Pancreas (tissue), 10 donors: ENCODE measurements at regions not wholly inside any gene's neighbourhood (a gene's known extent, or its start where the extent isn't known, plus 50 kb on each side); places are given as distances from the start of the nearest gene placed in this dataset.
A peak's percentile ranks its signal among the peaks of the same experiment; 100 is the strongest.
"Not testable (repeated sequence)": the region's sequence is repeated elsewhere in the genome, so short reads cannot be mapped to it uniquely, and the experiment has no call there.

ENCODE experiments used
- ATAC-seq, 4 donors: fragments of 200-7000 bp; cut with Tn5 transposase; one replicate each; pipeline versions ENCODE4 v1.8.0 to v1.9.1; 2020; ENCODE audit warnings: mild to moderate bottlenecking in 4 of 4, moderate library complexity in 4 of 4
- DNase-seq, 6 donors: peaks; one replicate each; pipeline ENCODE4 v3.0.0-alpha.2; 2020
- FAIRE-seq: peaks from 2 replicates; lab custom pipeline; 2012; peaks lifted over from hg19 to GRCh38; lab: Jason Lieb, UNC
- H3K27ac ChIP-seq, 4 donors: fragments of 200-600 bp; sonication (generic); 1 replicate in 3 of 4; 2 replicates in 1 of 4; pipeline versions ENCODE4 v1.5.0 to v1.8.0; 2020
- H3K27me3 ChIP-seq, 4 donors: fragments of 200-600 bp; one replicate each; pipeline ENCODE4 v1.8.0; 2021
- H3K36me3 ChIP-seq, 3 donors: fragments of 200-600 bp; sonication (generic) in 1 of 3; one replicate each; pipeline versions ENCODE4 v1.5.0 to v1.8.0; 2020 to 2021
- H3K4me1 ChIP-seq, 3 donors: fragments of 200-600 bp; one replicate each; pipeline ENCODE4 v1.8.0; 2021
- H3K4me3 ChIP-seq, 4 donors: fragments of 200-600 bp; sonication (generic) in 2 of 4; one replicate each; pipeline versions ENCODE4 v1.5.0 to v1.8.0; 2020 to 2021
- H3K9me3 ChIP-seq, 4 donors: fragments of 200-600 bp; one replicate each; pipeline ENCODE4 v1.8.0; 2021
- CTCF ChIP-seq, 4 donors: fragments of 200-600 bp; sonication (generic) in 3 of 4; IDR thresholded peaks; one replicate each; pipeline versions ENCODE4 v1.5.0 to v1.8.0; 2021; ENCODE audit warnings: antibody characterized with exemption in 4 of 4
- whole genome bisulfite sequencing, 2 donors: extraction: QIAGEN DNeasy Blood & Tissue Kit; methylation state at CpG; one replicate each; pipeline ENCODE4 v1.1.7; 2013; 5-methylcytosine and 5-hydroxymethylcytosine counted together
- intact Hi-C, 3 donors: fragments of 100-400 bp; cut with DNase I; formaldehyde crosslinking; loops; one replicate each; pipeline versions ENCODE4 v1.11.1 to v1.14.2; 2022
- donor health status: healthy with polysubstance abuse.
- donor health status: DM: no; HTN: no; CAD: no; lungs with moderate emphysema.
- donor health status: DM: no; HTN: no; CAD: no.
- donor health status: control.
- donor health status: control.
- donor health status: Bipolar disorder and iron deficiency.
- donor health status: DM: yes; HTN: yes; CAD: no.
- donor health status: DM: no; HTN: no; CAD: no.
- donor health status: DM: no; HTN: no; CAD: no.
- donor health status: DM: yes; HTN: yes; CAD: no.

GRCh38 chr7:136104269-136104603, 127.1 kb upstream of the MTPN start:
- TF ChIP-seq CTCF (IDR thresholded peaks at IDR 0.05) = no peak
- no peak for ATAC-seq
- 51 to 54% methylated on average over 2 of the region's 2 CpGs for whole genome bisulfite sequencing, 2 donors
- Histone ChIP-seq H3K27me3 (no peaks in the 10 kb centered on the region), H3K27ac (no peak overlapping the region), H3K4me3 (no peak overlapping the region), H3K36me3 (no peaks in the 10 kb centered on the region), H3K4me1 (no peaks in the 10 kb centered on the region), H3K9me3 (no peaks in the 10 kb centered on the region)
- intact Hi-C loops = no loop called here
- no peak for FAIRE-seq
- no peak for DNase-seq

GRCh38 chr7:136103545-136104268, 126.5 kb upstream of the MTPN start:
- 63 to 82% methylated on average over 2 of the region's 2 CpGs for WGBS, 2 donors
- Histone ChIP-seq H3K4me1 (no peaks in the 10 kb centered on the region), H3K4me3 (no peak overlapping the region), H3K27ac (no peak overlapping the region), H3K27me3 (no peaks in the 10 kb centered on the region), H3K36me3 (no peaks in the 10 kb centered on the region), H3K9me3 (no peaks in the 10 kb centered on the region)
- no peak for FAIRE-seq
- intact Hi-C loops = no loop called here
- DNase-seq = no peak
- ATAC-seq = peak; percentile 64 to 90 (median 76)
- no peak for TF ChIP-seq CTCF (IDR thresholded peaks at IDR 0.05)

- Histone ChIP-seq H3K4me3 (no peak overlapping the region), H3K4me1 (no peaks in the 10 kb centered on the region), H3K27ac (no peak overlapping the region), H3K27me3 (no peaks in the 10 kb centered on the region), H3K9me3 (no peaks in the 10 kb centered on the region), H3K36me3 (no peaks in the 10 kb centered on the region)
- ATAC-seq (no peak), FAIRE-seq (no peak), DNase-seq (no peak)
- intact Hi-C loops = no loop called here
- TF ChIP-seq CTCF (IDR thresholded peaks at IDR 0.05) = no peak
Observed at GRCh38 chr7:136102881-136103280, 125.7 kb upstream of the MTPN start.

GRCh38 chr7:136092714-136093113, 115.6 kb upstream of the MTPN start:
- WGBS, 2 donors = 56 to 62% methylated on average over 5 of the region's 5 CpGs
- H3K9me3 ChIP-seq, H3K27me3 ChIP-seq, DNase-seq, intact Hi-C loops, H3K36me3 ChIP-seq, H3K4me1 ChIP-seq, ATAC-seq, H3K4me3 ChIP-seq, H3K27ac ChIP-seq, FAIRE-seq: not testable (repeated sequence)

- ATAC-seq = no peak
- intact Hi-C loops = no loop called here
- 77 to 90% methylated on average over 1 of the region's 1 CpG for WGBS, 2 donors
- peaks cover 0 to 5% (median 3%) of the 10 kb centered on the region in 3 donors for H3K4me1 ChIP-seq
- H3K27ac ChIP-seq = no peak overlapping the region
- no peaks in the 10 kb centered on the region for H3K9me3 ChIP-seq
- H3K36me3 ChIP-seq = no peaks in the 10 kb centered on the region
- DNase-seq = no peak
- FAIRE-seq = no peak
- no peaks in the 10 kb centered on the region for H3K27me3 ChIP-seq
- no peak for TF ChIP-seq CTCF (IDR thresholded peaks at IDR 0.05)
- no peak overlapping the region for H3K4me3 ChIP-seq
Observed at GRCh38 chr7:136087881-136088280, 110.7 kb upstream of the MTPN start.
